Activated T-helper 1 cell treated with Interleukin-2 at 50 U/mL for 16 hours (primary cell): ENCODE measurements at regions not wholly inside any gene's neighbourhood (a gene's known extent, or its start where the extent isn't known, plus 50 kb on each side); places are given as distances from the start of the nearest gene placed in this dataset.

Experiments
- DNase-seq: peaks from one replicate; pipeline ENCODE4 v3.0.0-alpha.2; 2020; ENCODE audit warnings: low read depth

DNA sequence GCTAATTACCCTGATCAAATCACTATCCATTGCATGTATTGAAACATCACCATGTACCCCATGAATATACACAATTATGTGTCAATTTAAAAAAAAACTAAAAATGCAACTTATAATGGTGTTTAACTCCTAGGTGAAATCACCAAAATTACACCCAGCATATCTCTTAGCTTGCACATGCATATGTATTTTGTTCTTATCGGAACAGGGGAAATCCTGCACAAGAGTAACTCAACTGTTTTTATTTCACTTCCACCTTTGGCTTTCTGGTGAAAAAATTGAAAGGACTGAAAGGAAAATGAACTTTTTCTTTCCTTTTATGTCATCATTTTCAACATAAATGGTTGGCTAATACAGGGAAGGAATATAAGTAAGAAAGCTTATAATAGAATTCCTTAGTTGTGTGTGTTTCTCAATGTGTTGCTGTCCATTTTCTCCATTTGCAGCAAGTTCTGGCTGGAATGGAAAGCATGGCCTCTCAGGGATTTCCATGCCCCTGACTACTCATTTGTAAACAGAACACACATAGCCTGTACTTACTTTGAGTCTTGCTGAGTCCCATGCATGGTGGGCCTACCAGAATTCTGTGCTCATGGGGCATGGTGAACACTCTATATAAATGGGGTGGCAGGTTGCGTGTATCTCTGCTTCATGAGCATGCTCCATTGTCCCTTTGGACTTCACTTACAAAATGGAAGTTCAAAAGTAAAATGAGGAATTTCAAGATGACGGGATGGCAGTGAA lies 462.0 kb downstream of the HS3ST3B1 start:
- DNase-seq: no peak

DNA sequence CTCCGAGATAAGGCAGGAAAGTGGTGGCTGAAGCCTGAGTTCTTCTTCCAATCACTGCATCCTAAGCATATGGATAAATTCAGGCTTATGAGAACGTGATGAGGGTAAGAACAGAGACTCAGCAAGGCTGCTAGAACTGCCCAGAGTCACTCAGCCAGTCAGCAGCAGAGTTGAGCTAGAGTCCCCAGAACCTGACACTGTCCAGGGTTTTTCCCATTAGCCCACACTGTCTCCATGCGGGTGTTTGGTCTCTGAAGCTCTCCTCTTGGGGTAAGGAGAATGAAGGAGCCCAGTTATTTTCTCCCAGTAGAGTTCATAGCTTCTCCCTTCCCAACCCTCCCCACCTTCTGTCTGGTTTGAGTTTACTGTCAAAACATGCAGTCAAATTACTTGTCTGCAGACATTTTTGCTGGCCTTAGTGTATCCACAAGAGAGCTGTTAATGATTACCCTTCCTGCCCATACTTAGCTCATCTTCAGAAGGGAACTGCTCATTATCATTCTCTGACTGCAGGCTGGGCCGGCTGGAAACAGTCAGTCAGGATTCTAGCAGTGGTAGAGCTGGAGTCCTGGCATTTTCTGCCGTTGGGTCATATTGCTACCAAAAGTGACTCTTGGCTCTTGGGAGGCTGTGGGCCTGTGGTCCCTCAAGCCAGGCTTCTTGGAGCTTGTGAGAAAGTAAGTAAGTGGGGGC lies 460.0 kb downstream of the HS3ST3B1 start:
- DNase-seq: no peak

DNA sequence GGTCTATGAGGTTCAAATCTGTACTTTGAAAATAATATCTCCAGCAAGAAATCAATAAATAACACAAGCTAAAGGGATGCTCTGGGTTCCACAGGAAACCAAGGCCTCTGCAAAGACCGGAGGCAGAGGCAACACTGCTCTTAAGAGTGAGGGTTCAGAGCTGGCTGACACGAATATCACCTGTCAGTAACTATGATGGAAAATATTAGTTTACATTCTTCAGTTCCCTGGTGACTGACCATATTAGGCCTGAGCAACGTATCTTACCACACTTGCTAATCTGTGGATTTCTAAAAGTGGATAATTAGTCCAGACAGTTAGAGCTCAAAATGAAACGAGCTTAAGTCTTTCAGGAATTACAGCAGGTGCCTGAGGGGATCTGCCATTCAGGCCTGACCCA lies 459.3 kb downstream of the HS3ST3B1 start:
- DNase-seq: no peak

DNA sequence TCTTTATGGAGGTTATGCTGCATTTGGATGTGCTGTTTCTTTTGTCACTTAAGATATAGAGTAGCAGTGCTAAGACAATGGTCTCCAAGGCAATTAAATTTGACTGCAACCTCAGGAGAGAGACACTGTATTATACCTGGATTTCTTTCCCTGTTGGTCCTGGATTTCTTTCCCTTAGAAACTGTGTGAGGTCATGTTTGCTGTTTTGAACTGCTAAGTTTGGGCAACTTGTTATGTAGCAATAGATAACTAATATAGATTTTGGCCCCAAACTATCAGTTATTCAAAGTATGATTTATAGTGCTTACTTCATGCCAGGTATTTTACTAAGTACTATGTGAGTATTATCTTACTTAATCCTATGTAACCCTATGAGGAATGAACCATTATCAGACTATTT lies 458.4 kb downstream of the HS3ST3B1 start:
- no peak for DNase-seq

DNA sequence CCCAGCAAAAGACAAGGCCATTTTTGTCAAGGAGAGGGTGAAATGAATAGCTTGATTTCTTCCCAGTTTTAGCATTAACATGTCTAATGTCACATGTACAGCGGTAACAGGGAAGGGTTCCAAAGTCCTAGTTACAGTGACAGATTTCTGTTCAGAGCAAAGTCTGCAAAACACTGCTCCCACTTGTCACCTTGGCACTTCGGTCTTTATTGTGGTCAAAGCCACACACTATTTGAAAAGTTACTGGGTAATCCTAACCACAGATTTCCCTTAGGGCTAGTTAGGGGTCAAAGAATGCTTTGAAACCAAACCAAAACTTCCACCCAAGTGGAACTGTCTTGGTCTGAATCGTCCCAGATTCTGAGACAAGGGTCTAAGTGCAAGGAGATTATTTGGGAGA lies 455.6 kb downstream of the HS3ST3B1 start:
- no peak for DNase-seq

DNA sequence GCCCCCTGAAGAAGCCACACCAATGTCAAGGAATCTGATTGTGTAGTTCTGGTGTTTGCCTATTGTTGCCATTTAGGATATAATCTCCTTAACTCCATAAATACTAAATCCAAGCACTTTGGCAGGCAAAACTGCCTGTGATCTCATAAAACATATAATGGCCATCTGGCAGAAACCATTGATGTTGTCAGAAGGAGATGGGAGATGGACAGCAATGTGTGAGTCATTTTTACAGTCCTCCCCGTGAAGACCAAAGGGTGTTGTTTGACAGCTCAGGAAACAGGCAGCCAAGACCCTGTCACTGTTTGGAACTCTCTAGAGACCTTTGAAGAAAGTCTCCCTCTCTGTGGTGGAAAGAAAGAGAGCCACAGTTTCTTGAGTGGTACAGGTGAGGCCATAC lies 454.1 kb downstream of the HS3ST3B1 start:
- DNase-seq: no peak

DNA sequence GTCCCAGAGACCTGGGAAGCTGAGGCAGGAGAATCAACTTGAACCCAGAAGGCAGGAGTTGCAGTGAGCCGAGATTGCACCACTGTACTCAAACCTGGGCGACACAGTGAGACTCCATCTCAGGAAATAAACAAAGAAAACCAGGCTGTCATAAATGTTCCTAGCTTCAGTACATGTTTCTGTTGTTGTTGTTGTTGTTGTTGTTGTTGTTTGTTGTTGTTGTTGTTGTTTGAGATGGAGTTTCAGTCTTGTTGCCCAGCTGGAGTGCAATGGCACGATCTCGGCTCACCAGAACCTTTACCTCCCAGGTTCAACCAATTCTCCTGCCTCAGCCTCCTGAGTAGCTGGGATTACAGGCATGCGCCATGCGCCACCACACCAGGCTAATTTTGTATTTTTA lies 452.5 kb downstream of the HS3ST3B1 start:
- DNase-seq: no peak

DNA sequence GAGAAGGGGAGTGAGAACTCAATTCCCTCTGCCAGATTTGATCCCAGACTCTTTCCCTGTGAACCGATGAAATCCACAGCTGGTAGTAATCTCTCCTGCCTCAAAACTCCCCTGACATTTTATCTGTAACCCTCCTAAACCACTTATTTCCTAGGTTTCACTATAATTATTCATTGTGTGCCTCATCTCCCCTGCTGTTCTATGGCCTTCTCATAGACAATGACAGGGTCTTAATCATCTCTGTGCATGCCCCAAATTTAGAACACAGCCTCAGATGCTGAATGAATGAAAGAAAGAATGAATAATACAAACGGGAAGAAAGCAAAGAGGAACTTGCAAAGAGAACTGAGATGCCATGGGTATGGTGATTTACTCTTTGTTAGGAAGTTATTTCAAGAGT lies 451.1 kb downstream of the HS3ST3B1 start:
- no peak for DNase-seq

DNA sequence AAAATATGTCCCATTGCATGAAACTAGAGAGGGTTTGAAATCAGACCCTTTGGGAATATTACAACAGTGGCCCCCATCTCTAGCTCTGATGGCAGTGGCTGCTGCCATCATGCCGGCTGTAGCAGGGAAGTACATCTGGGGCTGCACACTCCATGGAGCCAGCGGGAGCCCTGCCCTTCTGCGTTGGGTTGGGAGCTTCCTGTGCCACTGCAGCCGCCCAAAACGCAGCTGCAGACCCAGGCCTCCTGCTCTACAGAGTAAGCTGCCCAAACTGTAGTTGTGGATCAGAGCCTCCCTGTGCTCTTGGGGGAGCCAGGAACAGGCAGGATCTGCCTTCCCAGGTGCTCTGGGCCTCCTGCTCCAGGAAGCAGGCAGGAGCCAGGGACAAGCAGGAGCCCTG lies 450.0 kb downstream of the HS3ST3B1 start:
- no peak for DNase-seq

DNA sequence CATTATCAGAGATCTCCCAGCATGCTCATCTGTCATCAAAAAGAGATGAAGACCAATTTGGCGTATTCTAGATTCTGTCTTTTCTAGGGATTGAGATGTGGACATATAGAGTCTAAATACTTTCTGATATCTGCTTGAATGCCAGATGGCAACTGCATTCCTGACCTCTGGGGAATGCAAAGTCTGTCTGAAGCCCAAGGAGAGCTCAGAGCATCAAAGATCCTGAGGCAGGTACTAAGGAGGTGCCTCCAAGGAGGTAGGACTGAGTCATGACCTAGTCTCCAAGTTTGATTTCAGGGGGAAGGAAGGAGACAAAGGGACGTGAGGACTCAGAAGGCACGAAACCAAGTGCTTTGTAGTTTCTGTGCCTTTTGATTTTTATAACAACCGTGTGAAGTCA lies 448.4 kb downstream of the HS3ST3B1 start:
- no peak for DNase-seq

DNA sequence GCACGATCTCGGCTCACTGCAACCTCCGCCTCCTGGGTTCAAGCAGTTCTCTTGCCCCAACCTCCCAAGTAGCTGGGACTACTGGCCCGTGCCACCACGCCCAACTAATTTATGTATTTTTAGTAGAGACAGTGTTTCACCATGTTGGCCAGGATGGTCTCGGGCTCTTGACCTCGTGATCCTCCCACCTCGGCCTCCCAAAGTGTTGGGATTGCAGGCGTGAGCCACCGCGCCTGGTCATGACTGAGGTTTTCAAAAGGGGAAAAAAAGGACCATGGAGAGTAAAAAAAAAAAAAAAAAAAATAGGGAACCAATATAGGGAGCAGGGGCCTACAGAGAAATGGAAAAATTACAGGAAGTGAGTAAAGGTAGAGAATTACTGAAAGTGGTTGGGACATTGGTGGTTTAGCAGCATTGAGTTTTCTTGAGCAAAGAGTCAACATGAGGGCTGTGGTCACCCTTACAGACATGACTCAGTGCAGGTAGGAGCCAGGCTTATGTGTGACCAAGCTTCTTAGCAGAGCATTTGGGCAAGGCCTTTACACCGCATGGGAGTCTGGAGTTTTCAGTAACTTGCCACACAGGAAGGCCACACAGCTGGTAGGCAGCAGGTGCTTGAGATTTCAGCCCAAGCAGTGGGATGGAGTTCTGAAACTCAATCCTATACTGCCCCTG lies 447.3 kb downstream of the HS3ST3B1 start:
- no peak for DNase-seq

DNA sequence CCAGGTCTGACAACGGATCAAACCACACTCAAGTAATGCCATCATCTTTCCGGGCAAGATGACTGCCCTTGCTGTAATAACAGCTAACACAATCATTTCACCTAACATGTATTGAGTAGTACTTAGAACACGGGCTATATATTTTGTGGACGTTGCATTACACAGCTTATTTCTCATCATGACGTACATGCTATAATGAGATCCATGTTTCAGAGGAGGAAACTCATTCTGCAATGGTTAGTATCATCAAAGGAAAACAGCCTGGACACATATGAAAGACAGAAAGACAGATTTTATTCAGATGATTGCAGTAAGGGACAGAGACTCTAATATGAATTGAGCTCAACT lies 446.7 kb downstream of the HS3ST3B1 start:
- DNase-seq: no peak

DNA sequence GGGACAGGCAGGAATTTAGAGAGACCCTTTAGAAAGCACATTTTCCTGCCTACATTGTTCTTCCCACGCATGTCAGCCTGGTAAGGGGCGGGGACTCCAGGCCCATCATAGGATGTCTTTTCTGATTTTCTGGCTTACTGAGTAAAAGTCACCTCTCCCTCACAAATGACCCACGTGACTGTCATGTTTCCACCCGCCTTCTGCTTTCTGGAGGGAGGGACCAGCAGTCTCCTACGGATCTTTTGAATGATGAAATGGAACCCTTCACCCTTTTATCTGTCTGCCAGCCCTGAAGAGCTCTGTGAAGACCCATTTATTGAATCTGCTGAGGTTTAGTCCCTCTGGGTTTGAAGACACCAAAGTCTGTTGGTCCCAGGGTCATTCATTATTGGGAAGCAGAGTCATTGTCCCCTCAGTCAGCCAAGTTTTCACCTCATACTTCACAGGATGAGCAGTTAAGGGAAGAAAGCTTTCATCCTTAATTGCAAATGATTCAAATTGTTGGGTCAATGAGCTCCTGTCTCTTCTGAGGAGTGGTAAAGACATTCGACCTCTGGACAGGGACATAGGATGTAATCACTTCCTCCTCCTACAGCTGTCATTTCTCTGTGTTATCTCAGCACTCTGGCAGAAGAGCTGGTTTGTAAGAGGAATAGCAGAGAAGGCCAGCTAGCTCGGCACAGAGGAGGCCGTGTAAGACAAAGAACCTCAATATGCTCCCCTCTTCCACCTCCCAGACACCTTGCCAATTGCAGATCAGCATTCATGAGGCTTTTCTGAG lies 446.1 kb downstream of the HS3ST3B1 start:
- DNase-seq: no peak

DNA sequence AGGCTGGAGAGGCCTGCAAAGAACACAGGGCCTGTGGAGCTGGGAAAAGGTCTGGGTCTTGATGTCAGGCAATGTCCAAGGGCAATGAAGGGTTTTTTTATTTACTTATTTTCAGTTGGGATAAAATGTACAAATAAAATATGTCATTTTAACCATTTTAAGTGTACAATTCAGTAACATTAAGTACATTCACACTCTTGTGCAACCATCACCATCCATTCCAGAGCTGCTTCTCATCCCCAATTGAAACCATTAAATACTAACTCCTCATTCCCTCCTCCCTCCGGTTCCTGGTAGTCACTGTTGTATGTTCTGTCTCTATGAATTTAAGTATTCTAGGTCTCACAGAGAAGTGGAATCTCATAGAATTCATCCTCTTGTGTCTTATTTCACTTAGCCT lies 444.7 kb downstream of the HS3ST3B1 start:
- no peak for DNase-seq

DNA sequence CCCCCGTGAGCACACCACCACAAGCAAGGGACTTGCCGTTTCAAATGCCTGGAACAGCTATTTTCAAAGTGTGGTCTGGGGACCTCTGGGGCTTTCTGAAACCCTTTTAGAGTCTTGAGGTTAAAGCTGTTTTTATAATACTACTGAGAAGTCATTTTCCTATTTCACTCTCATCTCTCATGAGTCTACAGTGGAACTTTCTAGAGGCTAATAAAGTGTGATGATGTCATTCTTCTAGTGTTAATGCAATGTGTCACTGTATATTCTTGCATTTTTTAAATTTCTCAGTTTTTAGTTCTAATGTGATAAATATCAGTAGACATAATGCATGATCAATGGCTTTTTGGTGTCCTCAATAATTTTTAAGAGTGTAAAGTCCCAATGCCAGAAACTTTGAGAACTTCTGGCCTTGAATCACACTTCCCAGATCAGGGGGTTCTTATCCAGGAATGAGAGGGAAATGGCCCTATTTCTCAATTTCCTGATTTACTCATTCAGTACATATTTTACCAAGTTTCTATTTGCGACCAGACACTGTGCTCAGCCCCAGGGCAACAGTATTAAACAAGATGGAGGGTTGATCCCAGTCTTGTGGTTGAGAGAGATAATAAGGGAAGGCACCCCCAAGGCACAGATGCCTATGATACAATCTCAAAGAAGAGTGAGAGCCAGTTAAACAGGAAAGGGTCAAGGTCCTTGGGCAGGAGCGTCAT lies 444.0 kb downstream of the HS3ST3B1 start:
- no peak for DNase-seq

DNA sequence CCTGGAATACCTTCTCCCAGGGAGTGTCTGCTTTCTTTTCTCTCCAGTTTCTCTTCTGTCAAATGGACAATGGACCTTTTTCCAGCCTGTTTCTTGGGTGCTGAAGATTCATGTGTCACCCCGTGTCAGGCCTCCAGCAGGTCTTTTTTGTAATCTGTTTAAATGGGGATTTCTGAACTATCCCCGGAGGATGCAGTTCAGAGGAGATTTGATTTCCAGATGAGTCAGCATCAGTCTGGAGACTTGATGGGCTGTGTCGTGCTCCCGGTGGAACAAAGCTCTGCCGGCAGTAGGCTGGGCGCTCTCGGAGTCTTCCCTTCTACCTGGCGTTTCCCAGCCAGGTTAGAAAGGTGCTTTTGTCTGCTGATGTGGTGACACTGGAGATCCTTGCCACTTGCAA lies 440.6 kb downstream of the HS3ST3B1 start:
- DNase-seq: no peak

DNA sequence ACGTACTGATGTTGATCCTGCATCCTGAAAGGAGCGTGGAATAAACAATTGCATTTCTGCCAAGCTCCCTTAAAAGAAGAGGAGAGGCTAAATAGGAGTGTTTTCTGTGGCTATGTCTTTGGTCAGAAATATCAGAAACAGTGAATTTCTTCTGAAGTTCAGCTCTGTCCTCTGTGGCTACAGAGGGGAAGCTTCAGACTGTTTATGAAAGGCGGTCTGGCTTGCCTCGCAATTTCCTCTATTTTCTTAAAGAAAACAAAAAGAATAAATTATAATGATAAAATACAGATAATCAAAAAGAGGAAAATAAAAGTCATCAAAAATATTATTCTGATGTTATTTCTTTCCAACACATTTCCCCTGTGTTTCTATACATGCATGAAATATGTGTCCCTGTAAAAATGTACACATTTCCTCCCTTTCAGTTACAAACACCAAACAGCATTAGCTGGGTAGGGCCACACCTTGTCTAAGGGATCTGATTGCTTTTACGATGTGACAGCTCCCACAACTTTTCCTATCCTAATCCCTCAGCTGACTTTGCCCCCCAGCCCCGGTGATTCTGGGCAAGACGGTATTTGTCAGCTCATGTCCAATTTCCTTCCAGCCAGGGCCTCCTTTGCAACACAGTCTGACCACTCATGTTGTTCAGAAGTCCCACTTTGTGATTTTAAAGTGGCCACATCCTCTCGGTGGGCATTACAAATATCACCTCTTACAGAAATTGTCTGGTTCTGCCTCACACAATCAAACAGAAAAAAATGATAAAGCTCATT lies 439.0 kb downstream of the HS3ST3B1 start:
- no peak for DNase-seq

DNA sequence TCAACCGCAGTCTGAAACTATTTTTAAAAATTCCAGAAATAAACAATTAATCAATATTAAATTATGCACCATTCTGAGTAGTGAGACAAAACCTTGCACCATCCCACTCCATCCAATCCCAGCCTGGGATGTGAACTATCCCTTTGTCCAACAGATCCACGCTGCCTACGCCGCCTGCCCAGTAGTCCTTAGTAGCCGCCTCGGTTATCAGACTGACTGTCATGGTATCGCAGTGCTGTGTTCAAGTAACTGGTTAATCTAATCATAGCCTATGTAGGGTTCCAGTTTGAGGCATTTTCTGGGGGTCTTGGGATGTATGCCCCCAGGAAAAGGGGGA lies 437.7 kb downstream of the HS3ST3B1 start:
- no peak for DNase-seq

DNA sequence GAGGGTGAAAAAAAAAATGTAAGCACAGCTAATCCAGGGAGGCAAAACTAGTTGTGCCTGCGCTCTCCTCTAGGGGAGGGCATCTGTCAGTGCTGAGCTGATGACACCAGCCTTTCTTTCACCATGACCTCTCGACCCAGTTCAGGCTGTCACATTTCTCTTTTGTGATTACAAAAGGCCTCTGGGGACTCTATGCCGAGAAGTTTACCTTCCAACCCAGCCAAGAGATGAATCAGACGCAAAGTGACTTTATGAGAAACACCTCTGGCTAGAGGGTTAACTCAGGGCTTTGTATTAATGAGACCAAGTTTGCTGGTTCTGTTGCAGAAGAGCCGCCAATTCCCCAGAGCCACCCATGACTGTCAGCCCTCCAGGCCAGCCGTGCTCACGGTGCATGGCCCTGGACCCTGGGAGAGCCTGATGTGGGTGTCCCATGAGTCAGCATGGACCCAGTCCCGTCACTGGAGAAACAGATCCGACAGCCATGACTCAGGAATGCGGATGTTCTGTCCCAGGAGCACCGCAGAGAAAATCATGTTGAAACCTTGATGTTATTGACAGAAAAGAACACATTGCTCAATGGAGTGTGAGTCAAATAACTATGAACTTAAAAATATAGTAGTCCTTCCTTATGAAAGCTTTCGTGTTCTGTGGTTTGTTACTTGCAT lies 437.2 kb downstream of the HS3ST3B1 start:
- no peak for DNase-seq

DNA sequence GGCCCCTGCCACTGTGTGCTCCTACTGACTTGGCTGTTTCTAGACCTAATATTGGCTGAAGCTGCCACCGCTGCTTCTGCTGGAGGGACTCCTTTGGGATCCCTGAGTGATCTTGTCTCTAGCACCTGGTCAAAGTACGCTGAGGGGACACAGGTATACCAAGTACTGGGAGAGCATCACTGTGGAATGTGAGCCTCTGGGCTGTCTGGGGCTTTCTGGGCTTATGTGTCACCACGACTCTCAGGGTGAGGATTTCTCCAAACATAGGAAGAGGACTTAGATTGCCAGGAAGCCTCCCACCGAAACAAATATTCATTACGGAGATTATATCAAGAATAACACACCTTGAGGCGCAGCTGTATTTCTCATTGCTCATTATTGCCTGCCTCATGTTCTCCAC lies 435.8 kb downstream of the HS3ST3B1 start:
- DNase-seq: no peak

DNA sequence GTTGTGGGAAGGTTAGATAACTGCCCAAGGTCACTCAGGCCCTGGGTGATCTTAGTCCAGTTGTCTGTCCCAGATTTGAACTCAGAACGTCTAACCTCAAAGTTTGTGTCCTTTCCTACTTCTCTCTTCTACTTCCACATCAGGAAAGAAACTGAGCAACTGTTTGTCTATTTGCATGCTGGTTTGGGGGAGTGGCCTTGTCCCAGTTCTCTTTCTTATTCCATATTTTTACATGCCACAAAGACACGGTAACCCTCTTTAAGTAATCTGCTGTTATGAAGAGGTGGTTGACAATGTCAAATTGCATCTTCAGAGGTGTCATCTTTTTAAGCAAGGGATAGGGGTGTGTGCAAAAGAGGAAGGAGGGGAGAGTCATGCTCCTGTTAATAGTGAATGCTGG lies 432.5 kb downstream of the HS3ST3B1 start:
- no peak for DNase-seq
